ENCODE measurements at regions not wholly inside any gene's neighbourhood (a gene's known extent, or its start where the extent isn't known, plus 50 kb on each side); places are given as distances from the start of the nearest gene placed in this dataset.
"Not testable (repeated sequence)": the region's sequence is repeated elsewhere in the genome, so short reads cannot be mapped to it uniquely, and the experiment has no call there.

DNA sequence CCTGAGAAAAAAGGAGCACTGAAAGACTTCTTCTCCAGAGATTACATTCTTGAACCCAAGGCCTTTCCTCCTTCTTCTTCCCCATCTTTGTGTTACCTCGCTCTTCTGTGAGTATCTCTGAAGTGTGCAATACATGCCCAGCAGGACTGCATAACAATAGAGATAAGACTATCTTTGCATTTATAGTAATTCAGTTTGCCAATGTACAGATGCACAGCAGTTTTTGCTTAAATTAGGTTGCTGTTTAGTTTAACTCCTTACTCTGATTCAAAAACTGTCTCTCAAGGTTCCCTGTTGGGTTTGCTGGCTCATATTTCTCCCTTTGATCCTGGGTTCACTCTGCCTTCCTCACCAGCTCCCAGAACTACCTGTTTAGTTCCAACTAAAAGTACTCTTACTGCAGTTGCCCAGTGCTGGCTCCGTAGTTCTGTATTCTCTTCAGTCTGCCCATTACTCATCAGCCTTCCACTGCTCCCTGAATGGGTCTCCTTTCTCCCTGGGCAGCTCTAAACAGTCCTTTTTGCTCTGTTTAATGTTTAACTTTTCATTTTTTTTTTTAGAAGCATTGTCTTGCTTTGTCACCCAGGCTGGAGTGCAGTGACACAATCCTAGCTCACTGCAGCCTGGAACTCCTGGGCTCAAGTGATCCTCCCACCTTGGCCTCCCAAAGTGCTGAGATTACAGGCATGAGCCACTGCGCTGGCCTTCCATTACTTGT is 180.6 kb upstream of the CAND1 start:
- no peak for DNase-seq

GRCh38 chr12:67091204-67091603 is 178.0 kb upstream of the CAND1 start:
- DNase-seq: no peak

DNA sequence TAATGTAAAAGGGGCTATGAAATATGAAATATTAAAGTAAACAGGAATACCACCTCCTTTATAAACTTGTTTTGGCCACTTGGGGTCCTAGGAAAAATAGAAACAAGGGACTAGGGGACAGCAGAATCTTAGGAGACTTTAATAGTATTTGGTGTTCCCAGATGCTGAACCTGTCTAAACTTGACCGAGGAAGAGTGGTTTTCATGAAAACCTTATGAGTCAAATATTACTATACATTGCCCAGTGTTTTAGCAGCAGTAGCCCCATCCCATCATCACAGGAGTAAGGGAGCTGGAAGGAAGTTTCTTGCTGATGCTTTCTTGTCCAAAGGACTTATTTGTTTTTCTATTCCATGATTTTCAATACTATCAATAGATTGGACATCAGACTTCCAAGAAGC is 177.5 kb upstream of the CAND1 start:
- DNase-seq: no peak

GRCh38 chr12:67092934-67093333 is 176.2 kb upstream of the CAND1 start:
- not testable (repeated sequence) for DNase-seq

DNA sequence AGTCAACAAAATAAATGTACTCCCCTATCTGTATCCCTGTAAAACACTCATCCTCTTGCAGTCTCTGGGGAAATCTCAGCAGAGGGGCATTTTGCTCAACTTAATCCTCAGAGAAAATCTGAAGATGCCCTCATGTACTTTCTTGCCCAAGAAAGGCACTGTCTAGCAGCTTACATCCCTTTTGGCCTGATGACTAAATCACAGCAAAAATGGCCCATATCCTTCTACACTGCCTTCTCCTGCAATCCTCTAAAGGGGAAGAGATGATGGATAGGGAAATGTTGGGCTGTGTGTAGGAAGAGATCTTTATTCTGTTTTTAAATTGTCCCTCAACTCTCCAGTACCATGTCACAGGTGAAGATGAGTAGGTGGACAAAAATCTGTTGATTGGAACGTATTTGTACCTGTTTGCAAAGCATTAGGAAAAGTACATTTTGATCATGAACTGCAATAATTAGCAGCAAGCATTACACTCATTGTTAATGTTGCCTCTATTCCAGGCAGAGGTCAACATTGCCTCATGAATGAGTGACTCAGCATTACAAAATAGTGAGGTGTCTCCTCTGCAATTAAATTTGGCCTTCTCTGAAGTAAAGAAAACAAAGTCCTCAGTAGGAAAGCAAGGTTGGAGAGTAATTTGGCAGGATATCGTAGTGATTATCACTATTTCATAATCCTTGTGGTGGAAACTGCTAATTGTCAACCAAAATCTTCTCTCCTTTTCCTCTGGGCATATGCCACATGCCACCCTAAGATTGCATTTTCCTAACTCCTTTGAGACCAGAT is 172.4 kb upstream of the CAND1 start:
- DNase-seq: no peak

- no peak for DNase-seq
Observed at GRCh38 chr12:67099858-67100257, 169.3 kb upstream of the CAND1 start.

GRCh38 chr12:67103521-67103920 is 165.6 kb upstream of the CAND1 start:
- DNase-seq: no peak

DNA sequence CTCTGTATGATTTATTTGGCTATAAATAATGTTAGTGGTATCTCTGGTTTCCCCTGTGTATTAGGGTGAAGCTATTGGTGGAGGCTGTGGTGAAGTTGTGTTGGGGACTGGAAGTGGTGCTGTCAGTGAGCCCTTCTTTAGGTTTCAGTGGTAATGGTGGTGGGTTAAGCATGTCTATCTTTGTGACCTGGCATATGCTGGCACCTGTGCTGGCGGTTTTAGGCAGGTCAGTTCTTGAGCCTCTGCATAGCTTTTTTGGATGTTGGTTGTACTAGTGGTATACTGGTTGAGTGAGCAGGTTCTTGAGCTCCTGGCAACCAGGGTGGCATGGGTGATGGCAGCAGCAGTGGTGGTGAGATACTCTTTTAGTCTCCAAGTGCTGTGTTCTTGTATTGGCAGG is 161.9 kb upstream of the CAND1 start:
- no peak for DNase-seq

DNA sequence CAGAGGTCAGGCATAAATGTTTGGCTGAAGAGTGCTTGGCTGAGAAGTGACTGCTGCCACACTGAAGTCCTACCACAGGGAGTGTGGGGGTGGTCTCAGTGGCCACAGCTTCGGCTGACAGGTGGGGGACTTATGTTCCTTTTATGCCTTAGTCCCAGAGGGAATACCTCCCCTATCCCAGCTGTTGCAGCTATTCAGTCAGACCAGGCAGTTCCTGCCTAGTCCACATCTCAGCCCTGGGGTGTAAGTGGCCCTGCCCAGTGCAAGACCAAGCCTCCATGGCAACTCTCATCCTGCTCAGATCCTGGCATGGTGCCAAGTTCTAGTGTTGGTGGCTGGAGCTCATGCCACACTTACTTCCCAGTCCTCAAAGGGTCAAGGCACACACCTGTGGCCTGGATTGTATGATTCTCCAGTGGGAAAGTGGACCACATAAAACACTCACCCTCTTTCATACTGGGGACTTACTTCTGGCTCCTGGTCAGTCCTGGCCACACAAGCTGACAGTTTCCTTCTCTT is 161.3 kb upstream of the CAND1 start:
- no peak for DNase-seq

DNA sequence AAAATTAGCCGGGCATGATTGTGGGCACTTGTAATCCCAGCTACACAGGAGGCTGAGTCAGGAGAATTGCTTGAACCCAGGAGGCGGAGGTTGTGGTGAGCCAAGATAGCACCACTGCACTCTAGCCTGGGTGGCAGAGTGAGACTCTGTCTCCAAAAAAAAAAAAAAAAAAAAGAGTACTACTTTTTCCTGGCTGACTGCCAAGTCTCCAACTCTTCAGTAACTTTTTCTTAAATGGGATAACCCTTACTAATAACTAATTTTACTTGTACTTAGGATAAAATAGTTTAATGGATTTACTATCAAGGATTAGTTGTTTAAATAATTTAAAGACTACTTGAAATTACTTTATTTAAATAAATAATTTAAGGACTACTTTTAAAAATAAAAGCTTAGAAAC is 158.8 kb upstream of the CAND1 start:
- not testable (repeated sequence) for DNase-seq

GRCh38 chr12:67111182-67111581 is 158.0 kb upstream of the CAND1 start:
- DNase-seq: no peak

DNA sequence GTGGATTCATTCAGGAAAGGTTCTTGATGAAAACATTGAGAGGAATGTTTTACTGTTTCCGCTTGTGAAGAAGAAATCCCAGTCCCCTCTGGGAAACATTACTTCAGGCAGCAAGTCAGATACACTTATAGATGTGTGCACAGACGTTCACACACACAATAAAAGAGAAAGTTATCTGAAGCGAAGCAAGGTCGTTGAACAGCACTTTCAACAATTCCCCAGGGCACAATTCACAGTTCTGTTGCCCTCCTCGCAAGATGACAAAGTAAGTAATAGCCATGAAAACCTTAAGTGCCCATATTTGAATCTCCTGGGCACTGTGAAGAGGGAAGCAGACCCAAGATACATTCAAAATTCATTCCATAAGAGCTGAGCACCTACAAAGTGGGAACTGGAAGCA is 156.6 kb upstream of the CAND1 start:
- no peak for DNase-seq

GRCh38 chr12:67116134-67116533 is 153.0 kb upstream of the CAND1 start:
- no peak for DNase-seq

DNA sequence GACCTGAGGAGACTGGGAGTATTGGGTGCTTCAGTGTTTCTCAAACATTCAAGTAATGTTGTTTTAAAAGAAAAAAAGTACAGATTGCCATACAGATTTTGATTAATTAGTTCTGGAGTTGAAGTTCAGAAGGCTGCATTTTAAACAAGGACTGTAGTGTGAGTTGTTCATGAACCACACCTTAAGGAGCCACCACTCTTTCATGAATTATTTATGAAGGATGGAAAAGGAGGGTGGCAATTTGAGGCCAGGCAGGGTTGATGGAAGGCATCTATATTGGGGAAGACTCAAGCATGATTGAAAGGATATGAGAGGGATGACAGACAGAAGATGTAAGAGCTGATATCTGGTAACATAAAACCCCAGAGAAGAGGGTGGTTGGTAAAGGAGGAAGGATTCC is 146.6 kb upstream of the CAND1 start:
- no peak for DNase-seq

DNA sequence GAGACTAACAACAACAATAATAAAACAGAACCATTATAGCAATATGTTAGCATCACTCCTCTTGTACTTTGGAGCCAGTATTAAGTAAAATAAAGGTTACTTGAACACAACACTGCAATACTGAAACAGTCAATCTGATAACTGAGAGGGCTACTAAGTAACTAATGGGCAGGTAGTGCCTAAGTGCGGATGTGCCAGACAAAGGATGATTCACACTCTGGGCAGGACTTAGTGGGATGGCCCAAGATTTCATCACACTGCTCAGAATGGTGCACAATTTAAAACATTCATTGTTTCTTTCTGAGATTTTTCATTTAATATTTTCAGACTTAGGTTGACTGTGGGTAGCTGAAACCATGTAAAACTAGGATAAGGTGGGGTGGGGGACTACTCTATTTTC is 131.9 kb upstream of the CAND1 start:
- no peak for DNase-seq

- DNase-seq: no peak
Observed at GRCh38 chr12:67141296-67142018, 127.7 kb upstream of the CAND1 start.

DNA sequence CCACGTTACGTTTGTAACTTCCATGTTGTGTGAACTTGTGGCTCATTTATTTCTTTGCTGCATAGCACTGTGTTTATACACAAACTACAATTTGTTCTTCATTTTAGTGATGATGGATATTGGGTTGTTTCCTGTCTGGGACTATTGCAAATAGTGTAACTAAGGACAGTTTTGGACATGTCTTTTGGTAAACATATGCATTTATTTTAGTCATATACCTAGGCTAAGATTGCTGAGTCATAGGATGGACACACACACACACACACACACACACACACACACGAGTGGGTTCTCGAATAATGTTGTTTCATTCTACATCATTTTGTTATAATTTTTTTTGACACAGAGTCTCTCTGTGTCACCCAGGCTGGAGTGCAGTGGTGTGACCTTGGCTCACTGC is 123.5 kb upstream of the CAND1 start:
- no peak for DNase-seq

- no peak for DNase-seq
Observed at GRCh38 chr12:67147030-67147429, 122.1 kb upstream of the CAND1 start.

GRCh38 chr12:67147447-67147846 is 121.7 kb upstream of the CAND1 start:
- DNase-seq: no peak

- DNase-seq: no peak
Observed at GRCh38 chr12:67148265-67148664, 120.9 kb upstream of the CAND1 start.

DNA sequence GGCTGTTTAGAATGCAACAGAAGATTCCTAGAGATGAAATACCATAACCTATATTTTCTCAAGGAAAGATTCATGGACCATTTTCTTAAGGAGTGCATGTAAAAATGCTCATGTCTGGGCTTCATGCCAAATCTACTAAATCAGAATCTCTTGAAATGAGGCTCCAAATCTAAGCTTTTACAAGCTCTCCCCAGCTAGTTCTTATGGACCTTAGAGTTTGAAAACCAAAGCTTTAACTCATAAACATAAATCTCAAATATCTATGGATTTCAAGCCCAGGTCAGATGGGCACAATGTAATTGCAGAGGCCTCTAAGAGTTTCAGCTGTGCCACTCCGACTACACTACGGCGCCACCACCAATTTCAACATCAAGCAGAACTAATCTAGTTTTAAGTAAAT is 117.3 kb upstream of the CAND1 start:
- no peak for DNase-seq

- DNase-seq: no peak
Observed at GRCh38 chr12:67152451-67152850, 116.7 kb upstream of the CAND1 start.

DNA sequence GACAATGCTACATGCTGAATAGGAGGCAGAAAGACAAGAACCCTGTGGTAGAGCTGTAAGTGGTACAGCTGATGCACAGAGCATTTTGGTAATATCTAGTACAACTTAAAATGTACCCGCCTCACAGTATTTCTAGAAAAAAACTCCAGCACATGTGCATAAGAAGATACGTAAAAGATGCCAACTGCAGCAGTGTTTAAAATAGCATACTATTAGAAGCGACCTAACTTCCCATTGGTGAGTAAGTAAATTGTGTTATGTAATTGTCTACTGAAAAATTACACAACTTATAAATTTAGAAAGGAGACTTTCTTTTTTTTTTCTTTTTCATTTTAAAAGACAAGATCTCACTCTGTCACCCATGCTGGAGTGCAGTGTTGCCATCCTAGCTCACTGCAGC is 114.3 kb upstream of the CAND1 start:
- no peak for DNase-seq

DNA sequence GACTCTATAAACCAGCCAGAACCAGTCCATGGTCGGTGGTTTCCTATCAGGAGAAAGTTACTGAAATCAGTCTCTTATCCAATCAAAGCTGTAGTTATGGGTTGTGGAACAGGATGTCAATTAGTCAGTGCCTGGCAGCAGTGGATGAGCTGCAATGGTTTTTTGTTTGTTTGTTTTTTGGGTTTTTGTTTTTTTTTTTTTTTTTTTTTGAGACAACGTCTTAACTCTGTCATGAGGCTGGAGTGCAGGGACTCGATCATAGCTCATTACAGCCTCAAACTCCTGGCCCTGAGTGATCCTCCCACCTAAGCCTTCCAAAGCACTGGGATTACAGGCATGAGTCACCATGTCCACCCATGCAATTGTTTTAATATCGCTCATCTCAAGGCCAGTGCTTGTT is 113.3 kb upstream of the CAND1 start:
- no peak for DNase-seq

All from CD4-positive, alpha-beta T cell treated with Interleukin-10 for 1 hour (primary cell).